ENCODE measurements at regions not wholly inside any gene's neighbourhood (a gene's known extent, or its start where the extent isn't known, plus 50 kb on each side); places are given as distances from the start of the nearest gene placed in this dataset.

GRCh38 chr12:22396735-22397134 is 62.2 kb upstream of the ST8SIA1 start:
- Mint-ChIP-seq H3K27me3 (no peaks in the 10 kb centered on the region), H3K4me3 (peak overlapping the region; percentile 45), H3K27ac (peak overlapping the region; percentile 69), H3K4me1 (peaks cover 27% of the 10 kb centered on the region), H3K36me3 (peaks cover 9% of the 10 kb centered on the region), H3K9me3 (peaks cover 11% of the 10 kb centered on the region)
- no peak for DNase-seq

DNA sequence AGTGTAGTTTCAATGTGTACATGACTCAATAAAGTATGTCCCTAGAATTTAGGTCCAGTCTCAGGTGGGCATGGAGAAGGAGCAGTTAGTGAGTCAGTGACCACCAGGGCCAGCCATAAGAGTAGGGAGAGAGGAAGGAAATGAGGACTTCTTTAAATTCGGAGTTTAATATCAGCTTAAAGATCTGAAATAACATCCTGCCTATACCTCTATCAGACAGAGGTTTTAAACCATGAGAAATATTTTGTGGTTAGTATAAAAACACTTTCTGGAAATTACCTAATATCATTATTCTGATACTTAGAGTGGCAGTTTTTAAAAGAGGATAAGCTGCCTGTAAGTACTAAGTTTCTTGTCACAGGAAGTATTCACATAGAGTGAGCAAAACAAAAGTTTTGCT is 61.7 kb upstream of the ST8SIA1 start:
- Mint-ChIP-seq H3K27ac (peak overlapping the region; percentile 69), H3K36me3 (peaks cover 5% of the 10 kb centered on the region), H3K9me3 (peaks cover 12% of the 10 kb centered on the region), H3K27me3 (no peaks in the 10 kb centered on the region), H3K4me1 (peaks cover 27% of the 10 kb centered on the region), H3K4me3 (no peak overlapping the region)
- peak; percentile 3 for DNase-seq

DNA sequence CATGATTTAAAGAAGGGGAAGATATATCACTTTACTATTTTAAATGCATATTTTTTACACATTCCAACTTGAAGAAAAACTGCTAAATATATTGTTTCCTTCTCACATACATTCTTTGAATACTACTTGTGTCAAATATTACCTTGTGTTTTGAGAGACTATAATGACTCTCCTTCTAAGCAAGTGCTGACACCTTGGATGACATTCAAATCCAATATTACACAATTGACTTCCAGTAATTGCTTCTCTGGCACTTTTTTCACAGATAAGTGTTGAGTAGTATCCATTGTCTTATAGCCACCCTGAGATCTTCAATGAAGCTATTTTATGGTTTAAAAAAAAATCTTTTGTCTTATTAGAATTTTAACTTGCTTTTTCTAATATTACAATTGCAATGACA is 61.2 kb upstream of the ST8SIA1 start:
- DNase-seq = no peak
- Mint-ChIP-seq H3K27ac (no peak overlapping the region), H3K4me3 (no peak overlapping the region), H3K27me3 (no peaks in the 10 kb centered on the region), H3K4me1 (peaks cover 27% of the 10 kb centered on the region), H3K36me3 (no peaks in the 10 kb centered on the region), H3K9me3 (peaks cover 14% of the 10 kb centered on the region)

Data from activated naive CD8-positive, alpha-beta T cell treated with anti-CD3 and anti-CD28 coated beads for 36 hours (primary cell).